H9 (cell line): ENCODE measurements at regions not wholly inside any gene's neighbourhood (a gene's known extent, or its start where the extent isn't known, plus 50 kb on each side); places are given as distances from the start of the nearest gene placed in this dataset.

Experiments
- DNase-seq: peaks from one replicate; pipeline ENCODE4 v3.0.0-alpha.2; 2017
- H2AFZ ChIP-seq: one replicate; pipeline ENCODE4 v1.6.1; 2013; ENCODE audit warnings: mild to moderate bottlenecking, low read length, control low read depth, moderate library complexity
- H2AK5ac ChIP-seq: 2 replicates; pipeline ENCODE4 v1.6.1; 2013; ENCODE audit warnings: low read length, control low read depth, mixed read lengths; ENCODE audit not compliant: insufficient read length
- H2BK120ac ChIP-seq: one replicate; pipeline ENCODE4 v1.6.1; 2013; ENCODE audit warnings: low read depth, mild to moderate bottlenecking, low read length, control low read depth, inconsistent platforms; ENCODE audit not compliant: poor library complexity, severe bottlenecking
- H2BK12ac ChIP-seq: 2 replicates; pipeline ENCODE4 v1.6.1; 2013; ENCODE audit warnings: low read length, control low read depth, mixed read lengths, low read depth; ENCODE audit not compliant: insufficient read length
- H2BK15ac ChIP-seq: 2 replicates; pipeline ENCODE4 v1.6.1; 2013; ENCODE audit warnings: low read depth, low read length, control low read depth
- H2BK20ac ChIP-seq: one replicate; pipeline ENCODE4 v1.6.1; 2013; ENCODE audit warnings: low read depth, mild to moderate bottlenecking, low read length, control low read depth, inconsistent platforms; ENCODE audit not compliant: poor library complexity, severe bottlenecking
- H2BK5ac ChIP-seq: 2 replicates; pipeline ENCODE4 v1.6.1; 2013; ENCODE audit warnings: low read length, control low read depth, mixed read lengths; ENCODE audit not compliant: insufficient read length
- H3K14ac ChIP-seq: 2 replicates; pipeline ENCODE4 v1.6.1; 2013; ENCODE audit warnings: low read length, control low read depth; ENCODE audit not compliant: insufficient read depth
- H3K18ac ChIP-seq: 2 replicates; pipeline ENCODE4 v1.6.1; 2013; ENCODE audit warnings: low read depth, mild to moderate bottlenecking, mixed read lengths, low read length, control low read depth; ENCODE audit not compliant: insufficient read length
- H3K23ac ChIP-seq: 2 replicates; pipeline ENCODE4 v1.6.1; 2013; ENCODE audit warnings: low read length, control low read depth, mixed read lengths, low read depth; ENCODE audit not compliant: insufficient read length
- H3K23me2 ChIP-seq: 2 replicates; pipeline ENCODE4 v1.6.1; 2013; ENCODE audit warnings: low read depth, mild to moderate bottlenecking, mixed read lengths, low read length, control low read depth; ENCODE audit not compliant: insufficient read length, poor library complexity, severe bottlenecking
- H3K27ac ChIP-seq: 2 replicates; pipeline ENCODE4 v1.5.1; 2013; ENCODE audit warnings: low read length, control low read depth, mixed read lengths, low read depth; ENCODE audit not compliant: insufficient read length
- H3K27me3 ChIP-seq: 2 replicates; pipeline ENCODE4 v1.6.1; 2013; ENCODE audit warnings: low read length, control low read depth, inconsistent platforms; ENCODE audit not compliant: insufficient read depth
- H3K4ac ChIP-seq: 2 replicates; pipeline ENCODE4 v1.6.1; 2013; ENCODE audit warnings: low read depth, mild to moderate bottlenecking, control low read depth, inconsistent platforms, low read length, moderate library complexity
- H3K4me1 ChIP-seq: 2 replicates; pipeline ENCODE4 v1.6.1; 2013; ENCODE audit warnings: low read length, control low read depth, inconsistent platforms; ENCODE audit not compliant: insufficient read depth
- H3K4me2 ChIP-seq: 2 replicates; pipeline ENCODE4 v1.6.1; 2013; ENCODE audit warnings: low read length, control low read depth, mixed read lengths; ENCODE audit not compliant: insufficient read length, insufficient read depth
- H3K56ac ChIP-seq: 2 replicates; pipeline ENCODE4 v1.6.1; 2013; ENCODE audit warnings: low read depth, mild to moderate bottlenecking, mixed read lengths, low read length, control low read depth; ENCODE audit not compliant: insufficient read length
- H3K79me1 ChIP-seq: 2 replicates; pipeline ENCODE4 v1.6.1; 2013; ENCODE audit warnings: low read depth, mild to moderate bottlenecking, moderate library complexity, low read length, control low read depth, inconsistent platforms; ENCODE audit not compliant: insufficient read depth, poor library complexity, severe bottlenecking
- H3K79me2 ChIP-seq: 2 replicates; pipeline ENCODE4 v1.6.1; 2013; ENCODE audit warnings: low read length, control low read depth, inconsistent platforms; ENCODE audit not compliant: insufficient read depth
- H3K9ac ChIP-seq: 2 replicates; pipeline ENCODE4 v1.6.1; 2013; ENCODE audit warnings: low read length, control low read depth, mixed read lengths; ENCODE audit not compliant: insufficient read length; ENCODE audit errors: extremely low read depth
- H3K9me3 ChIP-seq: one replicate; pipeline ENCODE4 v1.6.1; 2013; ENCODE audit warnings: low read depth, low read length, inconsistent platforms; ENCODE audit not compliant: control insufficient read depth
- H3T11ph ChIP-seq: one replicate; pipeline ENCODE4 v1.6.1; 2013; ENCODE audit warnings: mild to moderate bottlenecking, low read length, control low read depth, inconsistent platforms
- H4K20me1 ChIP-seq: one replicate; pipeline ENCODE4 v1.6.1; 2013; ENCODE audit not compliant: control insufficient read depth, insufficient read length, insufficient read depth
- H4K5ac ChIP-seq: 2 replicates; pipeline ENCODE4 v1.6.1; 2013; ENCODE audit warnings: low read depth, mild to moderate bottlenecking, mixed read lengths, low read length, control low read depth; ENCODE audit not compliant: insufficient read length
- H4K8ac ChIP-seq: replicated peaks from 2 replicates; pipeline ENCODE4 v1.6.1; 2013; ENCODE audit warnings: low read length, control low read depth, mixed read lengths, low read depth; ENCODE audit not compliant: insufficient read length
- H4K91ac ChIP-seq: 2 replicates; pipeline ENCODE4 v1.6.1; 2013; ENCODE audit warnings: low read depth, mild to moderate bottlenecking, moderate library complexity, mixed read lengths, low read length, control low read depth; ENCODE audit not compliant: insufficient read length
- H3K27ac Mint-ChIP-seq, 3 experiments: 2 replicates in 2 of 3; 3 replicates in 1 of 3; pipeline ENCODE4 v1.8.0; 2020 to 2021; ENCODE audit warnings: mixed read lengths in 3 of 3, mild to moderate bottlenecking in 1 of 3, moderate library complexity in 1 of 3
- H3K27me3 Mint-ChIP-seq: 2 replicates; pipeline ENCODE4 v1.8.0; 2021; ENCODE audit warnings: low read depth, mild to moderate bottlenecking, moderate library complexity, mixed read lengths
- H3K36me3 Mint-ChIP-seq, 3 experiments: 2 replicates in 2 of 3; 3 replicates in 1 of 3; pipeline ENCODE4 v1.8.0; 2020 to 2021; ENCODE audit warnings: low read depth in 3 of 3, mixed read lengths in 3 of 3; ENCODE audit not compliant: insufficient read depth in 1 of 3
- H3K4me1 Mint-ChIP-seq, 2 experiments: 2 replicates each; pipeline ENCODE4 v1.8.0; 2020; ENCODE audit warnings: mixed read lengths in 2 of 2
- H3K4me3 Mint-ChIP-seq, 2 experiments: 2 replicates in 1 of 2; 3 replicates in 1 of 2; pipeline ENCODE4 v1.8.0; 2020 to 2021; ENCODE audit warnings: mild to moderate bottlenecking in 2 of 2, mixed read lengths in 2 of 2, moderate library complexity in 1 of 2
- H3K9me3 Mint-ChIP-seq, 2 experiments: 2 replicates in 1 of 2; 3 replicates in 1 of 2; pipeline ENCODE4 v1.8.0; 2020; ENCODE audit warnings: mild to moderate bottlenecking in 2 of 2, mixed read lengths in 2 of 2, moderate library complexity in 1 of 2
- WGBS: extraction: QIAGEN DNeasy Blood & Tissue Kit; methylation state at CpG from one replicate; pipeline ENCODE4 v1.1.7; 2013; ENCODE audit warnings: missing lambda C conversion rate, low lambda C conversion rate, mixed read lengths; ENCODE audit not compliant: insufficient read length; ENCODE audit errors: extremely low coverage; 5-methylcytosine and 5-hydroxymethylcytosine counted together
- TF ChIP-seq, protein P1 (sequence below): fragments of 200-600 bp; sonication (generic); conservative IDR thresholded peaks from 3 replicates; pipeline ENCODE4 v1.8.0; 2021; ENCODE audit warnings: antibody characterized with exemption, mild to moderate bottlenecking

DNA sequence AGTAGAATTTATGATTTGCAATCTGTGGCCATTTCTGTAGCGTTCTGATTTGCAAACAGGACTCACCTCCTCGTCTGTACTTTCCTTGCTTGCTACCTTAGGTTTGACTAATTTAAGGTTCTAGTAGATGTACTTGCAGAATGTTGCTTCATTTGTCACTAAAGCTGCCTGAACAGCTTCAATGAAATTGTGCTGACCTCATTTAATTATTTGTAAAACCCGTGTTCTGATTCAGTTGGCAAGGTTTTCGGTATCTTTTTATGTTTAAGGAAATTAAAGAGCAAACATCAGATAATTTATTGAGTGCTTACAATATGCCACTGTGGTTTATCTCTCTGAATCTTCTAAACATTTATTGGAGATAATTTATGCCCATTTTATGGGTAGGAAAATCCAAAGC lies 284.9 kb upstream of the EEF2KMT start:
- Histone ChIP-seq H3K79me1 (no peaks in the 10 kb centered on the region), H3K4ac (no peak overlapping the region), H3K9me3 (no peaks in the 10 kb centered on the region), H2BK5ac (no peak overlapping the region), H3K23me2 (no peaks in the 10 kb centered on the region), H4K5ac (no peak overlapping the region), H3K9ac (no peak overlapping the region), H3K56ac (no peak overlapping the region), H2BK15ac (no peak overlapping the region), H3K27me3 (no peaks in the 10 kb centered on the region), H2AFZ (no peak overlapping the region), H4K91ac (no peak overlapping the region), H3K18ac (no peak overlapping the region), H3K27ac (no peak overlapping the region), H3K14ac (no peak overlapping the region), H4K20me1 (no peaks in the 10 kb centered on the region), H3T11ph (no peak overlapping the region), H4K8ac (no peak overlapping the region), H2AK5ac (no peak overlapping the region), H3K23ac (no peak overlapping the region), H2BK20ac (no peak overlapping the region), H3K4me1 (no peaks in the 10 kb centered on the region; the same call in 1 of the 2 replicates), H2BK12ac (no peak overlapping the region), H2BK120ac (no peak overlapping the region), H3K79me2 (no peaks in the 10 kb centered on the region), H3K4me2 (no peak overlapping the region)
- no CpG with 5 or more reads among the region's 4 CpGs for WGBS
- Mint-ChIP-seq H3K9me3 (peaks cover under 1% of the 10 kb centered on the region in 2 experiments; a peak in 1 of 5 replicates), H3K27ac (no peak overlapping the region), H3K4me3 (no peak overlapping the region), H3K4me1 (peaks cover 16 to 31% of the 10 kb centered on the region in 2 experiments), H3K27me3 (no peaks in the 10 kb centered on the region; the same call in 1 of the 2 replicates), H3K36me3 (peaks cover 0 to under 1% (median under 1%) of the 10 kb centered on the region in 3 experiments; a peak in 4 of 7 replicates)
- DNase-seq: no peak
- TF ChIP-seq, protein P1, sequence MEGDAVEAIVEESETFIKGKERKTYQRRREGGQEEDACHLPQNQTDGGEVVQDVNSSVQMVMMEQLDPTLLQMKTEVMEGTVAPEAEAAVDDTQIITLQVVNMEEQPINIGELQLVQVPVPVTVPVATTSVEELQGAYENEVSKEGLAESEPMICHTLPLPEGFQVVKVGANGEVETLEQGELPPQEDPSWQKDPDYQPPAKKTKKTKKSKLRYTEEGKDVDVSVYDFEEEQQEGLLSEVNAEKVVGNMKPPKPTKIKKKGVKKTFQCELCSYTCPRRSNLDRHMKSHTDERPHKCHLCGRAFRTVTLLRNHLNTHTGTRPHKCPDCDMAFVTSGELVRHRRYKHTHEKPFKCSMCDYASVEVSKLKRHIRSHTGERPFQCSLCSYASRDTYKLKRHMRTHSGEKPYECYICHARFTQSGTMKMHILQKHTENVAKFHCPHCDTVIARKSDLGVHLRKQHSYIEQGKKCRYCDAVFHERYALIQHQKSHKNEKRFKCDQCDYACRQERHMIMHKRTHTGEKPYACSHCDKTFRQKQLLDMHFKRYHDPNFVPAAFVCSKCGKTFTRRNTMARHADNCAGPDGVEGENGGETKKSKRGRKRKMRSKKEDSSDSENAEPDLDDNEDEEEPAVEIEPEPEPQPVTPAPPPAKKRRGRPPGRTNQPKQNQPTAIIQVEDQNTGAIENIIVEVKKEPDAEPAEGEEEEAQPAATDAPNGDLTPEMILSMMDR: no peak
